ENCODE measurements at regions not wholly inside any gene's neighbourhood (a gene's known extent, or its start where the extent isn't known, plus 50 kb on each side); places are given as distances from the start of the nearest gene placed in this dataset.

GRCh38 chr1:37303884-37304574 is 170.4 kb upstream of the ZC3H12A start:
- no peaks in the 10 kb centered on the region for H3K9me1 ChIP-seq (replicated peaks; ENCODE audit: control insufficient read depth, extremely low read depth, insufficient read depth, low read length)
- no peaks in the 10 kb centered on the region for H4K20me1 ChIP-seq (replicated peaks; ENCODE audit: control insufficient read depth, extremely low read depth, insufficient read depth, low read length)
- ChIA-PET POLR2A (no interaction called here), CTCF (no interaction called here)
- no peaks in the 10 kb centered on the region for H3K9me3 ChIP-seq (replicated peaks; ENCODE audit: control insufficient read depth, insufficient read depth, low read length)
- no TSS peak for BruUV-seq (replicated peaks)
- no peak for TF ChIP-seq JUN (IDR thresholded peaks at IDR 0.05; ENCODE audit: borderline replicate concordance, insufficient read depth, insufficient read length, low read depth)
- no peak for TF ChIP-seq POLR2AphosphoS5 (IDR thresholded peaks at IDR 0.05; ENCODE audit: insufficient read depth, low read depth, low read length)
- no peak for TF ChIP-seq GATA2 (IDR thresholded peaks at IDR 0.05; ENCODE audit: insufficient read depth, insufficient read length, low read depth, low read length)
- no peak for TF ChIP-seq MYC (IDR thresholded peaks at IDR 0.05; ENCODE audit: low read depth, low read length)
- no peak for TF ChIP-seq POLR2A (IDR thresholded peaks at IDR 0.05; ENCODE audit: low read depth, low read length)
- TF ChIP-seq FOS (IDR thresholded peaks at IDR 0.05; ENCODE audit: borderline replicate concordance, insufficient read depth, low read length) = no peak
- no peak for TF ChIP-seq CTCF (IDR thresholded peaks at IDR 0.05; ENCODE audit: extremely low read depth in 1 of 2, insufficient read depth in 1 of 2, low read depth in 1 of 2, low read length in 2 of 2)
- no peak for TF ChIP-seq EZH2 (IDR thresholded peaks at IDR 0.05; ENCODE audit: borderline replicate concordance, low read depth, low read length, severe bottlenecking)
- TF ChIP-seq MAX (IDR thresholded peaks at IDR 0.05; ENCODE audit: insufficient read depth, insufficient read length) = no peak
- no peaks in the 10 kb centered on the region for H3K36me3 ChIP-seq (ENCODE audit: control insufficient read depth in 2 of 2, extremely low read depth in 1 of 2, insufficient read depth in 2 of 2, low read length in 2 of 2)
- H3K4me2 ChIP-seq (ENCODE audit: insufficient read depth, low read length) = no peak overlapping the region
- H3K4me1 ChIP-seq (ENCODE audit: control insufficient read depth, extremely low read depth, insufficient read depth, low read length) = no peaks in the 10 kb centered on the region
- intact Hi-C loops (cut with micrococcal nuclease) = no loop called here
- no peaks in the 10 kb centered on the region for H3K27me3 ChIP-seq (ENCODE audit: control insufficient read depth in 2 of 2, insufficient read depth in 2 of 2, low read length in 2 of 2)
- H3K9ac ChIP-seq (replicated peaks; ENCODE audit: extremely low read depth, insufficient read depth, low read length) = no peak overlapping the region
- H3K79me2 ChIP-seq (ENCODE audit: control insufficient read depth, insufficient read depth, low read length) = no peaks in the 10 kb centered on the region
- dilution Hi-C loops (cut with MboI; ENCODE audit: extremely low pct_ligation_motif_present, low sequenced_read_pairs) = no loop called here
- no peak overlapping the region for H3K4me3 ChIP-seq (replicated peaks in 1 of 3; ENCODE audit: insufficient read depth in 1 of 3, low read depth in 1 of 3, low read length in 3 of 3)
- FAIRE-seq (no peak), DNase-seq (ENCODE audit: low read depth, low spot score) (no peak)
- H2AFZ ChIP-seq (ENCODE audit: low read depth, low read length) = no peak overlapping the region
- no peak overlapping the region for H3K27ac ChIP-seq (ENCODE audit: insufficient read depth, low read depth, low read length)

Measured in endothelial cell of umbilical vein (primary cell).